ENCODE measurements at regions not wholly inside any gene's neighbourhood (a gene's known extent, or its start where the extent isn't known, plus 50 kb on each side); places are given as distances from the start of the nearest gene placed in this dataset.

DNA sequence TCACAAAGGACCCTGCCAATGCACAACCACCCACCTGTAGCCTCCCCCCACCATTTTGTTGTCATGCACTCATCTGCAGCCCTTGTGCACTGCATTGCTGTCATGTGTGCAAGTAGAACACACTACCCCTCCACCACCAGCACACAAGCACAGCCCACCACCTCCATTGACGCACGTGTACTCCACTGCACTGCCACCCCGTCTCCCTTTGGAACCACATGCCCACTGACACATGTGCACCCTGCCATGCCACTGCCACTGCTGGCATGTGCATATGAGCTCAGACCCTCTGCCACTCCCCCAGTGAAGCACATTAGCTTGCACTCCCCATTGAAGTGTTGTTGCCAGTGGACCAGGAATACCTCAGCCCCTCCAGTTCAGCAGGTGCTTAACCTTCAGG is 530.3 kb upstream of the ACO1 start:
- no peaks in the 10 kb centered on the region for H3K79me1 ChIP-seq (ENCODE audit: low read depth, low read length)
- H3K9me3 ChIP-seq (ENCODE audit: insufficient read depth in 2 of 2, low read depth in 1 of 2, low read length in 1 of 2): no peaks in the 10 kb centered on the region
- no peak overlapping the region; the same call in 1 of the 2 replicates for H2BK12ac ChIP-seq (ENCODE audit: low read depth, low read length)
- POLR2A ChIA-PET (ENCODE audit: partially characterized antibody): no interaction called here
- H2BK20ac ChIP-seq (ENCODE audit: low read length): no peak overlapping the region
- H3K27me3 ChIP-seq (replicated peaks in 1 of 4; ENCODE audit: control insufficient read depth in 3 of 4, extremely low read depth in 1 of 4, insufficient read depth in 3 of 4, low read length in 3 of 4): no peaks in the 10 kb centered on the region
- no peak overlapping the region for H3K4me2 ChIP-seq (ENCODE audit: insufficient read depth in 1 of 2, low read depth in 2 of 2, low read length in 2 of 2)
- no peak overlapping the region for H4K91ac ChIP-seq (replicated peaks; ENCODE audit: insufficient read length, low read length)
- H3K36me3 ChIP-seq (ENCODE audit: control insufficient read depth in 2 of 4, insufficient read depth in 4 of 4, low read length in 3 of 4): no peaks in the 10 kb centered on the region
- no peak overlapping the region for H3K9ac ChIP-seq (replicated peaks in 1 of 4; ENCODE audit: extremely low read depth in 1 of 4, low read depth in 3 of 4, low read length in 3 of 4)
- no peaks in the 10 kb centered on the region for H3K23me2 ChIP-seq (ENCODE audit: low read depth, low read length)
- H2AK5ac ChIP-seq (ENCODE audit: low read depth, low read length): no peak overlapping the region
- H2BK15ac ChIP-seq (ENCODE audit: low read length): no peak overlapping the region
- no peak overlapping the region for H2AFZ ChIP-seq (ENCODE audit: low read length)
- H3K4me3 ChIP-seq (ENCODE audit: extremely low read depth in 1 of 4, insufficient read depth in 2 of 4, low read depth in 3 of 4, low read length in 4 of 4): no peak overlapping the region
- no peaks in the 10 kb centered on the region for H4K20me1 ChIP-seq (replicated peaks in 1 of 2; ENCODE audit: control insufficient read depth in 1 of 2, insufficient read depth in 2 of 2, low read length in 2 of 2)
- H2BK5ac ChIP-seq (ENCODE audit: low read depth, low read length): no peak overlapping the region
- FAIRE-seq (no peak), DNase-seq (ENCODE audit: low read depth in 1 of 2, low spot score in 2 of 2) (no peak)
- no peak overlapping the region for H3K23ac ChIP-seq (ENCODE audit: insufficient read length)
- H2BK120ac ChIP-seq (replicated peaks; ENCODE audit: low read depth, low read length): no peak overlapping the region
- no peak overlapping the region for H3K18ac ChIP-seq (ENCODE audit: extremely low read depth, low read length)
- H4K8ac ChIP-seq (ENCODE audit: extremely low read depth, insufficient read depth, low read length): 0 out of 2 replicates have a peak overlapping the region, but pooled peaks have one; percentile 68
- no peak overlapping the region for H3K4ac ChIP-seq (replicated peaks; ENCODE audit: insufficient read length, low read depth, low read length)
- H3K27ac ChIP-seq (ENCODE audit: low read depth, low read length): no peak overlapping the region
- no peak overlapping the region for H3K56ac ChIP-seq (replicated peaks; ENCODE audit: insufficient read length, low read depth, low read length)
- no peaks in the 10 kb centered on the region for H3K4me1 ChIP-seq (replicated peaks in 1 of 4; ENCODE audit: control insufficient read depth in 3 of 4, insufficient read depth in 4 of 4, low read length in 3 of 4)
- H4K5ac ChIP-seq (ENCODE audit: insufficient read length, low read depth, low read length): no peak overlapping the region
- peak overlapping the region; percentile 91 for H3K14ac ChIP-seq (ENCODE audit: insufficient read length)
- no peaks in the 10 kb centered on the region for H3K79me2 ChIP-seq (ENCODE audit: control insufficient read depth in 1 of 2, insufficient read depth in 2 of 2, low read length in 2 of 2)
- CTCF ChIA-PET (ENCODE audit: partially characterized antibody): interaction anchor here (0.7 to 1.5 kb wide), 3 partner anchors 18 to 643 kb away, joined by 3 read pairs; no protein-coding TSS in a partner anchor
- WGBS, 2 experiments (ENCODE audit: extremely low coverage in 1 of 2, insufficient coverage in 1 of 2, insufficient read length in 1 of 2, insufficient replicate concordance in 2 of 2, low coverage in 1 of 2, low lambda C conversion rate in 2 of 2, missing lambda C conversion rate in 1 of 2): 93% methylated on average over 3 of the region's 3 CpGs; no CpG with 5 or more reads in 1 of the 2 experiments
- TF ChIP-seq TBP (IDR thresholded peaks at IDR 0.05; ENCODE audit: low read depth, low read length) (no peak), CTBP2 (IDR thresholded peaks at IDR 0.05; ENCODE audit: borderline replicate concordance, insufficient read depth, insufficient read length, low read length) (no peak), CHD2 (IDR thresholded peaks at IDR 0.05; ENCODE audit: low read length) (no peak)
